Lower lobe of right lung (tissue), 2 donors: ENCODE measurements at regions not wholly inside any gene's neighbourhood (a gene's known extent, or its start where the extent isn't known, plus 50 kb on each side); places are given as distances from the start of the nearest gene placed in this dataset.

Source experiments
- ATAC-seq, 2 donors: fragments of 200-7000 bp; cut with Tn5 transposase; one replicate each; pipeline ENCODE4 v1.9.1; 2020 to 2022; ENCODE audit warnings: mild to moderate bottlenecking in 2 of 2, moderate library complexity in 2 of 2
- DNase-seq: peaks from one replicate; pipeline ENCODE4 v3.0.0-alpha.2; 2020
- H3K27ac ChIP-seq: fragments of 200-600 bp; one replicate; pipeline ENCODE4 v1.8.0; 2022
- H3K27me3 ChIP-seq: fragments of 200-600 bp; one replicate; pipeline ENCODE4 v1.8.0; 2022; ENCODE audit warnings: low read depth
- H3K36me3 ChIP-seq: fragments of 200-600 bp; one replicate; pipeline ENCODE4 v1.8.0; 2022; ENCODE audit warnings: mild to moderate bottlenecking
- H3K4me1 ChIP-seq: fragments of 200-600 bp; one replicate; pipeline ENCODE4 v1.8.0; 2022
- H3K4me3 ChIP-seq: fragments of 200-600 bp; one replicate; pipeline ENCODE4 v1.8.0; 2022; ENCODE audit warnings: mild to moderate bottlenecking
- H3K9me3 ChIP-seq: fragments of 200-600 bp; one replicate; pipeline ENCODE4 v1.8.0; 2022
- intact Hi-C: fragments of 100-400 bp; cut with DNase I; formaldehyde crosslinking; loops from one replicate; pipeline ENCODE4 v1.11.0; 2022
- TF ChIP-seq, protein P1 (sequence below): fragments of 200-600 bp; IDR thresholded peaks from one replicate; pipeline ENCODE4 v1.8.0; 2022; ENCODE audit warnings: antibody characterized with exemption, mild to moderate bottlenecking
- donor health status: DM: no; HTN: yes; CAD: no; lungs with severe emphysema.

DNA sequence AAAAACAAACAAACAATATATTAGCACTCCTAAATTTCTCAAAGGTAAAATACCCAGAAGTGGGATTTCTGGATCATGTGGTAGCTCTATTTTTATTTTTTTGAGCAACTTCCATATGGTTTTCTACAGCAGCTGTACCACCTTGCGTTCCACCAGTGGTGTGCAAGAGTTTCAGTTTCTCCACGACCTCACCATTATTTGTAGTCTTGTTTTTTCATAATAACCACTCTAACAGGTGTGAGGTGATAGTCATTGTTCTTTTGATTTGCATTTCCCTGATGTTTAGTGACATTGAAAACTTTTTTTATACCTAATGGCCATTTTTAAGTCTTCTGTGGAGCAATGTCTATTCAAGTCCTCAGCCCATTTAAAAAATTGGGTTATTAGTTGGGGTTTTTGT, 127.3 kb upstream of the SLC38A2 start:
- no peak for ATAC-seq
- TF ChIP-seq, protein P1, sequence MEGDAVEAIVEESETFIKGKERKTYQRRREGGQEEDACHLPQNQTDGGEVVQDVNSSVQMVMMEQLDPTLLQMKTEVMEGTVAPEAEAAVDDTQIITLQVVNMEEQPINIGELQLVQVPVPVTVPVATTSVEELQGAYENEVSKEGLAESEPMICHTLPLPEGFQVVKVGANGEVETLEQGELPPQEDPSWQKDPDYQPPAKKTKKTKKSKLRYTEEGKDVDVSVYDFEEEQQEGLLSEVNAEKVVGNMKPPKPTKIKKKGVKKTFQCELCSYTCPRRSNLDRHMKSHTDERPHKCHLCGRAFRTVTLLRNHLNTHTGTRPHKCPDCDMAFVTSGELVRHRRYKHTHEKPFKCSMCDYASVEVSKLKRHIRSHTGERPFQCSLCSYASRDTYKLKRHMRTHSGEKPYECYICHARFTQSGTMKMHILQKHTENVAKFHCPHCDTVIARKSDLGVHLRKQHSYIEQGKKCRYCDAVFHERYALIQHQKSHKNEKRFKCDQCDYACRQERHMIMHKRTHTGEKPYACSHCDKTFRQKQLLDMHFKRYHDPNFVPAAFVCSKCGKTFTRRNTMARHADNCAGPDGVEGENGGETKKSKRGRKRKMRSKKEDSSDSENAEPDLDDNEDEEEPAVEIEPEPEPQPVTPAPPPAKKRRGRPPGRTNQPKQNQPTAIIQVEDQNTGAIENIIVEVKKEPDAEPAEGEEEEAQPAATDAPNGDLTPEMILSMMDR, result no peak
- H3K36me3 ChIP-seq, result no peaks in the 10 kb centered on the region
- intact Hi-C loops, result no loop called here
- H3K27ac ChIP-seq, result no peak overlapping the region
- H3K4me3 ChIP-seq, result no peak overlapping the region
- no peaks in the 10 kb centered on the region for H3K9me3 ChIP-seq
- DNase-seq, result no peak
- no peaks in the 10 kb centered on the region for H3K4me1 ChIP-seq
- H3K27me3 ChIP-seq, result no peaks in the 10 kb centered on the region

DNA sequence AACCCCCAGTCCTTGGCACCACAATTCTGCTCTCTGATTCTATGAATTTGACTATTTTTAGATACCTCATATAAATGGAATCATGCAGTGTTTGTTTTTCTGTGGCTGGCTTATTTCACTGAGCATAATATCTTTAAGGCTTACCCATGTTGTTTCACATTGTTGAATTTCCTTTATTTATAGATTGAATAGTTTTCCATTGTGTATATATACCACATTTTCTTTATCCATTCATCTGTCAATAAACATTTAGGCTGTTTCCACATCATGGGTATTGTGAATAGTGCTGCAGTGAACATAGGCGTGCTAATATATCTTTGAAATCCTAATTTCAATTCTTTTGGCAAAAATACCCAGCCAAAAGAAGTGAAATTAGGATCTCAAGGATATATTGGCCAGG, 126.7 kb upstream of the SLC38A2 start:
- no peaks in the 10 kb centered on the region for H3K36me3 ChIP-seq
- ATAC-seq (no peak), DNase-seq (no peak)
- H3K27ac ChIP-seq, result no peak overlapping the region
- intact Hi-C loops, result no loop called here
- H3K4me1 ChIP-seq, result peaks cover 6% of the 10 kb centered on the region
- no peak overlapping the region for H3K4me3 ChIP-seq
- TF ChIP-seq, protein P1, result no peak
- no peaks in the 10 kb centered on the region for H3K27me3 ChIP-seq
- H3K9me3 ChIP-seq, result no peaks in the 10 kb centered on the region

DNA sequence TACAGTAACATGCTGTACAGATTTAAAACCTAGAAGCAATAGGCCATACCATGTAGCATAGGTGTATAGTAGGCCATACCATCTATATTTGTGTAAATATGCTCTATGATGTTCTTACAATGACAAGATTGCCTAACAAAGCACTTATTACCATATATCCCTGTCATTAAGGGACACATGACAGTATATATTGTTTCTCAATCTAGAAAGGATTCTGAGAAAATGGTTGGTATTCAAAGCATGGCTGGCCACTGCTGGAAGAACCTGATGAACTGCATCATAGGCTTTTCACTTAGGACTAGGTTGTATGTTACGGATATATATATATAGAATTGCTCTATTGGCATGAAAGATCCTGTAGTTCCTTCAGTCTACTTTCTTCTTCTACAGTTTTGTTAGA, 125.2 kb upstream of the SLC38A2 start:
- Histone ChIP-seq H3K27ac (no peak overlapping the region), H3K36me3 (no peaks in the 10 kb centered on the region), H3K9me3 (no peaks in the 10 kb centered on the region), H3K4me3 (no peak overlapping the region), H3K4me1 (peaks cover 15% of the 10 kb centered on the region), H3K27me3 (no peaks in the 10 kb centered on the region)
- TF ChIP-seq, protein P1, result no peak
- ATAC-seq, result no peak
- DNase-seq, result no peak
- intact Hi-C loops, result no loop called here

DNA sequence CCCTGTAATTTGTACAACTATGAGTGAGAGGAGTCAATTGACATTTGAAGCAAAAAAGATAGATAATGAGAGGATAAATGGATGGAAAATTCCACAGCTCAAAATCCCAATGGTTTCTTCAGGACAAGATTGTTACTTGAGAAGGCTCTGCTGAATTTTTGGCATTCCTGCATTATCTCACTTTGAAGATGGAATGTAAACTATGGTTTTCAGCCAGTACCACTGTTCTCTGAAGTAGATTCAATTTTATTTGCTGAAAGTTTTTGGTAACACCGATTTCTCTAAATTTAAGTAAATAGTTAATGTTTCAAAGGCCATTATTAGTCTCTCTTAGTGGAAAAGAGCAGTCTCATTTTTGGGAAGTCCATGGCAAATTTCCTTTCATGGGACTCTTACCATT, 121.9 kb upstream of the SLC38A2 start:
- H3K9me3 ChIP-seq, result no peaks in the 10 kb centered on the region
- H3K4me3 ChIP-seq, result no peak overlapping the region
- H3K4me1 ChIP-seq, result peaks cover 45% of the 10 kb centered on the region
- peak overlapping the region; percentile 50 for H3K27ac ChIP-seq
- intact Hi-C loops, result no loop called here
- H3K27me3 ChIP-seq, result no peaks in the 10 kb centered on the region
- ATAC-seq, result peak in 1 of 2 donors; percentile 59
- TF ChIP-seq, protein P1, result no peak
- no peaks in the 10 kb centered on the region for H3K36me3 ChIP-seq
- no peak for DNase-seq

DNA sequence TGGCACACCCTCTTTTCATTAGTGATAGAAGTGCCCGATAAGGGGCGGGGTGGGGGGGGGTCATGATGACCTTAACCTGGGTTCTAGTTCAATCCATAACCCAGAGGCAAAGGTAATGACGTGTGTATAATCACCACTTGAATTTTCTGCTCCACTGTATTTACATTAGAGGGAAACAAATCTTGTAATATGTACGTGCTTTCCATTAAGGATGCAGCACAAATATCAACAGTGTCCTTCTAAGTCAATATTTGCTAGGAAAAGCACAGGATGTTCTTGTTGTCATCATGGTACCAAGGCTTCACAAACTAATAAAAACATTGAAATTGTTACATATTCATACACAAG, 121.2 kb upstream of the SLC38A2 start:
- intact Hi-C loops, result no loop called here
- Histone ChIP-seq H3K27me3 (no peaks in the 10 kb centered on the region), H3K4me1 (peaks cover 45% of the 10 kb centered on the region), H3K9me3 (no peaks in the 10 kb centered on the region), H3K36me3 (no peaks in the 10 kb centered on the region), H3K4me3 (no peak overlapping the region), H3K27ac (peak overlapping the region; percentile 50)
- TF ChIP-seq, protein P1, result no peak
- peak in 1 of 2 donors; percentile 25 for ATAC-seq
- no peak for DNase-seq
